ENCODE measurements at regions not wholly inside any gene's neighbourhood (a gene's known extent, or its start where the extent isn't known, plus 50 kb on each side); places are given as distances from the start of the nearest gene placed in this dataset.

DNA sequence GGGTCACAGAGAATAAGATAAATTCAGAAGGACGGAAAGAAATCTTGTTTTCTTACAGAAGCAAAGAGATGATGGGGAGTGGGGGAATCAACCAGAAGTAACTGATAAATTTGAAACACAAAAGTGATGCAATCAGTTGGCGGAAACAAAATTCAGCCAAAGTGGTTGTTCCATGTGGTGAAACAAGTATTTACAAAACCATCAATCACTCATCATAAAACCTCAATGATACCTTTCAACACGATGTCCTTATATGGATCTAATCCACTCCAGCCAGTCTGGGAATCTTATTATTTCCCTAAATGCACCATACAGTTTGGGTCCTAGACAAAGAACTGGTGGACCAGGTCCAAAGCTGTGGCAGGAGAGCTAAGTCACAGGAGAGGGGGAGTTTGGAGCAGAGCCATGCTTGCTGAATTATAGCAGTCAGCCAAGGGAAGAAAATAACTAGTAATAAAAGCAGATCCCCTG is 303.8 kb upstream of the LRRC7 start:
- H3K9ac ChIP-seq (ENCODE audit: low read length): no peak overlapping the region
- H3K36me3 ChIP-seq (ENCODE audit: control insufficient read depth, insufficient read depth, low read length): no peaks in the 10 kb centered on the region
- H3K4me1 ChIP-seq (ENCODE audit: control insufficient read depth, insufficient read depth, low read length): peaks cover 6% of the 10 kb centered on the region
- no peaks in the 10 kb centered on the region for H3K27me3 ChIP-seq (ENCODE audit: control insufficient read depth, insufficient read depth, low read length)
- H3K27ac ChIP-seq (ENCODE audit: low read depth, low read length): no peak overlapping the region
- no peak overlapping the region for H3K4me3 ChIP-seq (ENCODE audit: low read length)

DNA sequence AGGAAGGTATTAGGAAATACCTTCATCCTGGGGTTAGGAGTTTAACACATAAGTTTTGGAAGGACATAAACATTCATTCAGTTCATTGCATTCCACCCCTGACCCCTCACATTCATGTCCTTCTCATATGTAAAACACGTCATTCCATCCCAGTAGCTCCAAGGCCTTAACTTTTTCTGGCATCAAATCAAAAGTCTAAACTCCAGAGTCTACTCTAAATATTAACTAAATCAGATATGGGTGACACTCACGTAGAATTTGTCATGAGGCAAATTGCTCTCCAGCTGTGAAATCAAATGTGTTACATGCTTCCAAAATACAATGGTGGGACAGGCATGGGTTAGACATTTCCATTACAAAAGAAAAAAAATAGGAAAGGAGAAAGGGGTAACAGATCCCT is 298.2 kb upstream of the LRRC7 start:
- Histone ChIP-seq H3K4me3 (ENCODE audit: low read length) (no peak overlapping the region), H3K27ac (ENCODE audit: low read depth, low read length) (no peak overlapping the region), H3K4me1 (ENCODE audit: control insufficient read depth, insufficient read depth, low read length) (no peaks in the 10 kb centered on the region), H3K27me3 (ENCODE audit: control insufficient read depth, insufficient read depth, low read length) (no peaks in the 10 kb centered on the region), H3K9ac (ENCODE audit: low read length) (no peak overlapping the region), H3K36me3 (ENCODE audit: control insufficient read depth, insufficient read depth, low read length) (no peaks in the 10 kb centered on the region)

- no peak overlapping the region for H3K9ac ChIP-seq (ENCODE audit: low read length)
Measured at GRCh38 chr1:69271587-69272125, 296.1 kb upstream of the LRRC7 start.

DNA sequence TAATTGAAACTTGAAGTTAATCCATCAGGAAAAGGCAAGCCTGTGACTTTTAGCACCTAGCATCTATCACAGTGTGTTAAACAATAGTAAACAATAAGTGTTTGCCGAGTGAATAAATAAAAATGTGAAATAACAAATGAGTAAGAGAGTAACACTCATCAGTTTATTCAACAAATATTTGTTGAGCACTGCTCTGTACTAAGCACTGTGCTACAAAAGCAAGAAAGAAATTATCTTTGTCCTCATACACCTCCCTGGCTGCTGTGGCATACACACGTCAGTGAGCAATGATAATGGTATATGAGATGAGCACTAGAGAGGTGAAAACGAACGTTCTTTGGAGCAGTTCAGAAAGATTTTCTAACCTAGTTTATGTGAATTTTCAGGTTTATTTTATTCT is 295.0 kb upstream of the LRRC7 start:
- H3K27ac ChIP-seq (ENCODE audit: low read depth, low read length): no peak overlapping the region
- H3K4me1 ChIP-seq (ENCODE audit: control insufficient read depth, insufficient read depth, low read length): no peaks in the 10 kb centered on the region
- no peaks in the 10 kb centered on the region for H3K36me3 ChIP-seq (ENCODE audit: control insufficient read depth, insufficient read depth, low read length)
- no peak overlapping the region for H3K9ac ChIP-seq (ENCODE audit: low read length)
- H3K4me3 ChIP-seq (ENCODE audit: low read length): no peak overlapping the region
- no peaks in the 10 kb centered on the region for H3K27me3 ChIP-seq (ENCODE audit: control insufficient read depth, insufficient read depth, low read length)

More at GRCh38 chr1:69271587-69272125, 296.1 kb upstream of the LRRC7 start:
- H3K36me3 ChIP-seq (ENCODE audit: control insufficient read depth, insufficient read depth, low read length): no peaks in the 10 kb centered on the region
- H3K4me1 ChIP-seq (ENCODE audit: control insufficient read depth, insufficient read depth, low read length): no peaks in the 10 kb centered on the region
- no peaks in the 10 kb centered on the region for H3K27me3 ChIP-seq (ENCODE audit: control insufficient read depth, insufficient read depth, low read length)
- no peak overlapping the region for H3K27ac ChIP-seq (ENCODE audit: low read depth, low read length)
- no peak overlapping the region for H3K4me3 ChIP-seq (ENCODE audit: low read length)

GRCh38 chr1:69278923-69279322 is 288.8 kb upstream of the LRRC7 start:
- Histone ChIP-seq H3K27ac (ENCODE audit: low read depth, low read length) (no peak overlapping the region), H3K36me3 (ENCODE audit: control insufficient read depth, insufficient read depth, low read length) (no peaks in the 10 kb centered on the region), H3K9ac (ENCODE audit: low read length) (no peak overlapping the region), H3K4me1 (ENCODE audit: control insufficient read depth, insufficient read depth, low read length) (no peaks in the 10 kb centered on the region), H3K4me3 (ENCODE audit: low read length) (no peak overlapping the region), H3K27me3 (ENCODE audit: control insufficient read depth, insufficient read depth, low read length) (no peaks in the 10 kb centered on the region)

DNA sequence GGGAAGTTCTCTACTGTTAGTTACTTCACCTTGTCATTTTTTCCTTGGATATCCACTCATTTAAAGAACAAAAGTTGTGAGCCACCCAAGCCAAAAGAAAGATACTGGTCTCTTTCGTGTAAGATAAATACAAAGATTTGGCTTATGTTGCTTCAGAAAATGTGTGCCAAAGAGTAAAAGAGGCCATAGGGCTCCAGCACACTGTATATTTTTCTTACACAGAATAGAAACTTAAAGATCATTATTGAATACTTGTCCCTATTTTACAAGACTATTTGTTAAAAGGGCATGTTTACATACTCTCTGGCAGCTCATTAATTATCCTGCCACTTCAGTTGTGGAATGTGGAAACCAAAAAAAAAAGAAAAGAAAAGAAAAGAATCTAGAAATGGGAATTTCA is 284.2 kb upstream of the LRRC7 start:
- H3K9ac ChIP-seq (ENCODE audit: low read length): no peak overlapping the region
- no peaks in the 10 kb centered on the region for H3K4me1 ChIP-seq (ENCODE audit: control insufficient read depth, insufficient read depth, low read length)
- H3K36me3 ChIP-seq (ENCODE audit: control insufficient read depth, insufficient read depth, low read length): no peaks in the 10 kb centered on the region
- no peak overlapping the region for H3K4me3 ChIP-seq (ENCODE audit: low read length)
- no peaks in the 10 kb centered on the region for H3K27me3 ChIP-seq (ENCODE audit: control insufficient read depth, insufficient read depth, low read length)
- H3K27ac ChIP-seq (ENCODE audit: low read depth, low read length): no peak overlapping the region

GRCh38 chr1:69284508-69284907 is 283.2 kb upstream of the LRRC7 start:
- Histone ChIP-seq H3K4me3 (ENCODE audit: low read length) (no peak overlapping the region), H3K4me1 (ENCODE audit: control insufficient read depth, insufficient read depth, low read length) (no peaks in the 10 kb centered on the region), H3K36me3 (ENCODE audit: control insufficient read depth, insufficient read depth, low read length) (no peaks in the 10 kb centered on the region), H3K9ac (ENCODE audit: low read length) (no peak overlapping the region), H3K27me3 (ENCODE audit: control insufficient read depth, insufficient read depth, low read length) (no peaks in the 10 kb centered on the region), H3K27ac (ENCODE audit: low read depth, low read length) (no peak overlapping the region)

- Histone ChIP-seq H3K4me3 (ENCODE audit: low read length) (no peak overlapping the region), H3K27me3 (ENCODE audit: control insufficient read depth, insufficient read depth, low read length) (no peaks in the 10 kb centered on the region), H3K36me3 (ENCODE audit: control insufficient read depth, insufficient read depth, low read length) (no peaks in the 10 kb centered on the region), H3K4me1 (ENCODE audit: control insufficient read depth, insufficient read depth, low read length) (no peaks in the 10 kb centered on the region), H3K27ac (ENCODE audit: low read depth, low read length) (no peak overlapping the region), H3K9ac (ENCODE audit: low read length) (no peak overlapping the region)
Measured at GRCh38 chr1:69288416-69288815, 279.3 kb upstream of the LRRC7 start.

DNA sequence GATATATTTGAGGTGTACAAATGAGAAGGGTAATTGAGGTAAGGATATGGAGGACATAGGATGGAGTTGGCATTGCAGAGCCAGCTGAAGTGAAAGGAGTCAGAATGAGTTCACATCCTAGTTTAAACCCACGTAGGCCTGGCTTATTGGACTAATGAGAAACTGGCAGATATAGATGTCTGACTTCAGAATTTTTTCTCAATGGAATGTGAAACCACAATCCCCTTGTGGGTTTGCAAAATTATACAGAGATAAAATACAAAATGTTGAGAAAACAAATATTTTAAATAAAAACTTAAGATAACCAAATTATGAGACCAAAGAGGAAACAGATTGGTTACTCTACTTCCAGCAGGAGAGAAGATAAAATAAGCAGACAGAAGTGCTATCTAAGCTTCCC is 277.4 kb upstream of the LRRC7 start:
- Histone ChIP-seq H3K9ac (ENCODE audit: low read length) (no peak overlapping the region), H3K4me3 (ENCODE audit: low read length) (no peak overlapping the region), H3K27ac (ENCODE audit: low read depth, low read length) (no peak overlapping the region), H3K27me3 (ENCODE audit: control insufficient read depth, insufficient read depth, low read length) (no peaks in the 10 kb centered on the region), H3K36me3 (ENCODE audit: control insufficient read depth, insufficient read depth, low read length) (no peaks in the 10 kb centered on the region), H3K4me1 (ENCODE audit: control insufficient read depth, insufficient read depth, low read length) (no peaks in the 10 kb centered on the region)

GRCh38 chr1:69291541-69291940 is 276.2 kb upstream of the LRRC7 start:
- H3K27ac ChIP-seq (ENCODE audit: low read depth, low read length): no peak overlapping the region
- no peaks in the 10 kb centered on the region for H3K27me3 ChIP-seq (ENCODE audit: control insufficient read depth, insufficient read depth, low read length)
- no peak overlapping the region for H3K9ac ChIP-seq (ENCODE audit: low read length)
- H3K36me3 ChIP-seq (ENCODE audit: control insufficient read depth, insufficient read depth, low read length): no peaks in the 10 kb centered on the region
- no peaks in the 10 kb centered on the region for H3K4me1 ChIP-seq (ENCODE audit: control insufficient read depth, insufficient read depth, low read length)
- no peak overlapping the region for H3K4me3 ChIP-seq (ENCODE audit: low read length)

DNA sequence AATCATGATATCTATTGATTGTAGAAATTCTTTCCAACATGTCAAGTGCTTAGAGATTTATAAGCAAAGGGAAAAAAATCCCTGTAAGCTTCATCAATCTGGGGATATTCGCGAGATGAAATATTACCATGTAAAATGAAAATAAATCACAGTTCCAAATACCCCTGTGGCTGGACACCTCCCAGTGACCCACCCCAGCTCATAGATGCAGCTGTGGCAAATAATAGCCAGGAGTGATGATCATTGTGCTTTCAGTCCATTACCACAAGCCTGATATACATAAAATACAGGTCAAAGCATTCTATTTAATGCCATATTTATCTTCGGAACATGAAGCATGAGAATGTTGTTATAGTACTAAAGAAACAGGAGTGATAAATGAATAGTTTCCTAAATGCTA is 274.9 kb upstream of the LRRC7 start:
- no peaks in the 10 kb centered on the region for H3K36me3 ChIP-seq (ENCODE audit: control insufficient read depth, insufficient read depth, low read length)
- no peak overlapping the region for H3K4me3 ChIP-seq (ENCODE audit: low read length)
- no peaks in the 10 kb centered on the region for H3K4me1 ChIP-seq (ENCODE audit: control insufficient read depth, insufficient read depth, low read length)
- H3K27ac ChIP-seq (ENCODE audit: low read depth, low read length): no peak overlapping the region
- no peak overlapping the region for H3K9ac ChIP-seq (ENCODE audit: low read length)
- no peaks in the 10 kb centered on the region for H3K27me3 ChIP-seq (ENCODE audit: control insufficient read depth, insufficient read depth, low read length)

DNA sequence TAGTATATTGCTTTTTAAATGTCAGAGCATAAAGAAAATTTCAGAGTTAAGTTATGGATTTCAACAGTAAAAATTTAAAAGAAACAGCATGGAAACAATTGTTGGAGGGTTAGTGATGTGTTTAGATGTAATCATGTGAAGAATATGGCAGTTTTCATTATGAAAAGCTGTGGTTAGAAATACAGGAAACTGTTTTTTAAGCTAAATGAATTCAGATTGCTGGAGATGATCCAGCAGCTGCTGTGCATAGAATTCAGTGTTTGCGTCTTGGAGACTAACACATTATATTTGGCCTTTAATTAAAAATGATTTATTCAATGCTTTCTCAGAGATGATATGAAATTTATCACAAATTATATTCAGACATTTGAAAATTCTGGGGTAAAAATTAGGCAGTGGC is 273.6 kb upstream of the LRRC7 start:
- Histone ChIP-seq H3K36me3 (ENCODE audit: control insufficient read depth, insufficient read depth, low read length) (no peaks in the 10 kb centered on the region), H3K9ac (ENCODE audit: low read length) (no peak overlapping the region), H3K4me3 (ENCODE audit: low read length) (no peak overlapping the region), H3K4me1 (ENCODE audit: control insufficient read depth, insufficient read depth, low read length) (no peaks in the 10 kb centered on the region), H3K27me3 (ENCODE audit: control insufficient read depth, insufficient read depth, low read length) (no peaks in the 10 kb centered on the region), H3K27ac (ENCODE audit: low read depth, low read length) (no peak overlapping the region)

- Histone ChIP-seq H3K27ac (ENCODE audit: low read depth, low read length) (no peak overlapping the region), H3K27me3 (ENCODE audit: control insufficient read depth, insufficient read depth, low read length) (no peaks in the 10 kb centered on the region), H3K9ac (ENCODE audit: low read length) (no peak overlapping the region), H3K4me1 (ENCODE audit: control insufficient read depth, insufficient read depth, low read length) (no peaks in the 10 kb centered on the region), H3K4me3 (ENCODE audit: low read length) (no peak overlapping the region), H3K36me3 (ENCODE audit: control insufficient read depth, insufficient read depth, low read length) (no peaks in the 10 kb centered on the region)
Measured at GRCh38 chr1:69295265-69295664, 272.5 kb upstream of the LRRC7 start.
